HK-2 (cell line): ENCODE measurements at regions not wholly inside any gene's neighbourhood (a gene's known extent, or its start where the extent isn't known, plus 50 kb on each side); places are given as distances from the start of the nearest gene placed in this dataset.

Experiments
- DNase-seq: peaks from one replicate; pipeline ENCODE4 v3.0.0-alpha.2; 2018; ENCODE audit not compliant: unreplicated experiment

DNA sequence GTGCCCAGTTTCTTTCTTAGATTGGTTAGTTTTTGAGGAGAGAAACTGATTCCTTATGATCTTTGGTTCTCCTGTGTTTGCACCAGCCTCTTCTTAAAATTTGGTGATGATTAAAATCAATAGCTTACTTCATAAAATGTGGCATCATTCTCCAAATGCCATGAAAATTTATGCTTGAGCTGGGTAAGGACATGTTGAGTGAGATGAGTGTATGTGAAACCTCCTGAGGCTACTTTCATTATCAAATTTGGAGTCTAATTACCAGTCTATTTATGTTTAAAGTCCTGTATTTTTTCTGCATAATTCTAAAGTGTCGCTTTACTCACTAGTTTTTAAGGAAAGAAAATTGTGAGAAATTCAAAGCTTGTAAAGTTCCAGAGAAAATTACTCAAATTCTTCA, 102.1 kb downstream of the DIPK2A start:
- no peak for DNase-seq

DNA sequence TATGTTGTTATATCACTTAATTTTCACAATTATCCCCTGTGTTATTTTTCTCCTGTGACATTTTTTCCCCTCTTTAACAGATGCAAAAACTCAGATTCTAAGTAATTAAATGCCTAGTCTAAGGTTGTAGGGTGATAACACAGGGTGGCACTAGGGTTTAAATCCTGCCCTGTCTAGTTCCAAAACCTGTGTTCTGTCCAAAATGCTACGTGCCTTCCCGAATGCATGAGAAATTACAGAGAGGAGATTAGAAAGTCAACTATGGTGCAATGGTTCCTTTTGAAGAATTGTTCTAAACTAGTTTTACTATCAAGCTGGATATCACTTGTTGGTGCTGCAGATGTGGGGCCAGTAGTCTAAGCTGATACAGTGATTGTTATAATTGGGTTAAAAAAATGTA, 108.0 kb downstream of the DIPK2A start:
- DNase-seq = no peak

DNA sequence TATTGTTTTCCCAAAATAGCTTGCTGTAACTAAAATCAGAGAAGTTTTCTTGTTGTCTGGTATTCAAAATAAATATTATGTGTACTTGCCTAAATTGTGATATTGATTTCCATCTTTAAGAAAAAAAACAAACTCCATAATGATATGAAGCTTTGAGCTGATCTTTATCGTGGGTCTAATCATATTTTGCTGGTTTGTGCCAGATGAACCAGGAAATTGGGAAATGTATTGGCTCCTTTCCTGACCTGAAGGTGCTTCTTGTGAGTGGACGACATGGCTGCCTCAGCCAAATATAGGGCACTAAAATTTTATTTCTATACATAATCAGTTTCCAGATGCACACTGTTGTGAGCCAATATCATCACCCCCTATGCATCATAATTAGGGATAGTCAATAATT, 113.3 kb downstream of the DIPK2A start:
- DNase-seq = no peak

DNA sequence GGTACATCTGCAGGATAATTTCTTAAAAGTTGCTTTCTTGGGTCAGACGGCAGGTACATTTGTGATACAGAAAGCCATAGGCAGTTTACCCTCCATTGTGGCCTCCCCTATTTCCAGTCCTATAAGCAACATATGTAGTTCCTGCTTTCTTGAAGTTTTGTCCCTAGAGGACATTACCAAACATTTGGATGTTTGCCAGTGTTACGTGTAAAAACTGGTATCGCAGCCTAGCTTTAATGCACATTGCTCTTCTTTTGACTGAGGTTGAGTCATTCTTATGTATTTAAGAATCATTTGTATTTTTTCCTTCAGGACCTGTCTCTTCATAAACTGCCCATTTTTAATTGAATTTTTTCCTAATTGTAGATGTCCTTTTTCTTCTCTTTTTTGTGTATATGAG, 114.3 kb downstream of the DIPK2A start:
- no peak for DNase-seq

DNA sequence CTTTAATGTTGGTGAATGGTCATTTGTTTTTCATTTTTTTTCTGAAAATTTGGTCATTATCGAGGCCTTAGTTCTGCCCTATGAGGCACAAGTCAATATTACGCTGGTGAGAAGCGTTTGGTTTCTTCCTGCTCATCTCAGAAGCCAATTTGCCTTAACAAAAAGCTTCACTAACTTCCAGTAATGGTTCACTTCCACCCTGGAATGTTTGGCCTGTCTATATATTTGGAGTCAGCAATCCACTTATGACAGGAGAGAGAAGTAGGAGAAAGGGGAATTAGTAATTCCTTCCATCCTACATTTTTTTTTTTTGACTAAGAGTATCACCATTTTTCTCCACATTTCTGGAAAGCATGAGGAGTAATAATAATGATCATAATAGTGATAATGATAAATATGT, 124.4 kb downstream of the DIPK2A start:
- DNase-seq = no peak

DNA sequence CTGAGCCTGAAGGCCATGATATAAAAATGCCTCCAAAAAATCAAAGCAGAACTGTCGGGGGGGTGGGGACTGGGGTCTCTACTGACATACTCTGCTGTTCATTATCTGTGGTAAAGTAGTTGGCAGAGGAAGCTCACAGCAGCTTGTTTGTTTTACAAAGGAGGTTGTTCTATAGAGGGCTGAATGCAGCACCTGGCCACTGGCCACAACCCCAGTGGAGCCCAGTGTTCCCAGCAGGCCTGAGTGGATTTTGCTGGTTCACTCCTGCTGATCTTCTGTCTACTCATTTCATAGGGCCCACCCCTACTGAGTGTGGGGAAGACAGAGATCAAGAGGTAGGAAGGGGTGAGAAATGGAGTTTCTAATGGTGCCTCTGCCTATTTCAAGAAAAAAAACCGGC, 125.5 kb downstream of the DIPK2A start:
- DNase-seq = no peak

DNA sequence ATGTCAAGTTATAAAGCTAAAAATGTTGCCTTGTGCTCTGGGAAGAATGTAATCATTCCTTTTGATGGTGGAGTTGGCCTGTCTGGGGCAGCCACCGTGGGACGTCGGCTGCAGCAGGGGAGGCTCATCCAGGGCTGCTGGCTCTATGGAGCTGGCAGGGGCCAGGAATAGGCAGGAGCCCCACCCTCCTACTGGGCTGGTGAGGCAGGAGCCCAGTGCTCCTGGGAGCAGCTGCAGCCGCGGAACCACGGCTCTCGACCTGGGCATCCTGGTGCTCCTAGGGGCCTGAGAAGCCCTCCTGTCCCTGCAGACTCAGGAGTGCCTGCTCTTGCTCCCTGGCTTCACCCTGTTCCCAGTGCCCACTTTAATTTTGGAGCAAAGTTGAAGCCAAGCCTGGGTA, 127.1 kb downstream of the DIPK2A start:
- no peak for DNase-seq

DNA sequence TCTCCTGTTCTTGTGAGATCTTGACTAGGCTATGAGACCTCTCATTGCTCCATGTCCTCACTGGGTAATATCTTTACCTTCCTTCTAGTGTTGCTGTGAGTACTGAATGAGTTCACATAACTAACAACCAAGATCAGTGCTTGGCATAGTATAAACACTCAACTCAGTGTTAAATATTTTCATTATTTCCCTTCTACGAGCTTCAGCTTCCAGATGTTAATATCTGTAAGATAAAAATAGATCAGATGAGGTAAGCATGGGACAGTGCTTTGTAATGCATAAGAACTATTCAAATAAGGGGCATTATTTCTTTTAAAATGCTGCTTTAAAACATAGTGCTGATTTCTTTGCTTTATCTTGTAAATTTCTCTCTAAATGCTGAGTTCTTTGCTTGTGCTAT, 130.8 kb downstream of the DIPK2A start:
- DNase-seq = no peak

DNA sequence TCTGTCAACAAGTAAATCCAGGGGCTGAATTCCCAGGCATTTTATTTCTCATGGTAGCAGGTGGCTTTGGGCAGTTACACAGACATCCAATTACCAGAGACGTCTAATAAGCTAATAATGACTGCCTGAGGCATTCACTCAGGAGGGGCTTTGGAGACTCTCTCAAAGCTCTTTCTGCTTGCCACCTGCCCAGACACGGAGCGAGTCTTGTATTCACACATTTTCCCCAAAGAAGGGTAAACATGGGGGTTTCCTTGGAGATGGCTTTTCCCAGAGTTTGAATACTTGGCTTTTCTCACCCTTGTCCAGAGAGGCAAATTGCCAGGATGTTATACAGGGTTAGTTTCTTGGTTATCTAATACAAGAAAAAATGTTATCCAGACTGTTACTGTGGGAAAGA, 132.6 kb downstream of the DIPK2A start:
- DNase-seq = no peak

DNA sequence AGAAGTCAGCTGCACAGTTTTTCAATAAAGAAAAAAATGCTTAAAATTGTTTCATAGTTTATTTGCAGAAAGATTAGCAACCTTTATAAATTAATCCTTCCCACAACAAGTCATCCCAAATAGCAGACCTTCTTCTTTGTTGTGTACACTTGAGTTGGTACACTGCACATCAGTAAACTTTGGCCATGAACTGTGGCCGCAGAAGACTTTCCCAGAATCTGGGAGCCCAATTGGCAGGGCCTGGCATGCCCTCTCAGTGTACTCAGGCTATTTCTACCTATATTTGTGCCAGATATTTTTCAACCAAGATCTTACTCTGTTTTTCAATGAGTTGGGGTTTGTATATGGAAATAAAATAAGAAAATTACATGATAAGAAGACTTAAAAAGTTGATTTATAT, 133.1 kb downstream of the DIPK2A start:
- DNase-seq = no peak

DNA sequence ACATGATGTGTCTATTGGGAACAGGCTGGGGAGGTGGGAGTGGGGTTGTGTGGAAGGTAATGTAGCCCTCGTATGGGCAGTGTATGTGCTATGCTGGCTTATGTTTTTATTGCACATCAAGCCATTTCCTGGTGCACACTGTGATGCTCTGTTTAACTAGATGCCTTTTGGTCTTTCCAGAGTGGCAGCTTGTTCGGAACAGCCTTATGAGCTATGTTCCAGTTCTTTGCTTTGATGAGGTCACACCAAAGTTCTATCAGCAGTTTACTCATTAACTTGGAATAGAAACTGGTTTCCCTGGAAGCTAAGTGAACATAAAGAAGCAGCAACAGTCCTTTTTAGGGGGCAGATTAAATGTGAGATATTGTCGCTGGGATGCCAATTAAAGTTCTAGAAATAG, 133.9 kb downstream of the DIPK2A start:
- no peak for DNase-seq

DNA sequence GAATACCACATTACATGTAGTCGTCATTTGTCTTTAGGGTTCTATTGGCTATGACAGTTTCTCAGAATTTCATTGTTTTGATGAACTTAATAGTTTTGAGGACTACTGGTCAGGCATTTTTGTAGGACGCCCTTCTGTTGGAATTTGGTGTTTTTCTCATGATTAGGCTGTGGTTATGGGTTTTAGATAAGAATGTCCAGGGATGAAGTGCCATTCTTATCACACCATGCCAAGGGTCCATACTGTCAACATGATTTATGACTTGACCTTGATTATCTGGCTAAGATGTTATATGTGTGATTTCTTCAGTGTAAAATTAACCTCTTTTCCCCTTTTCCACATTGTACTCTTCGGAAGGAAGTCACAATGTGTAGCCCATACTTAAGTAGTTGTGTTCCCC, 135.3 kb downstream of the DIPK2A start:
- DNase-seq = no peak

DNA sequence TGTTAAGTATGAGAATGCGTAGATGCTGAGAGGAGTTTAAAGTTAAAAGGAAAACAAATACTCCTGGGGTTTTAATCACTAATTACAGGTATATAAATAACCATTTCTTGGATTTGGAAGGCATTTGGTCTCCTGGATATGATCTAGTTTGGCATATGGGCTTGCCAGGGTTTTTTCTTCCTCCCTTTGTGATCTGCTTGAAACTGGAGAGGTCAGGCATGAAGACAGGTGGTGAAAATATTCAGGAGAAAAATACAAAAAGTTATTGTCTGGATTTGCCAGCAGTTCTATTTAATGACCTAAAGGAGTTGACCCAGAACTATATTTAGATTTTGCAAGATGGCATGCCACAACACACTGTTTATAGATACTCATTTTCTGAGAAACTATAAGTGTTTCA, 136.3 kb downstream of the DIPK2A start:
- no peak for DNase-seq

DNA sequence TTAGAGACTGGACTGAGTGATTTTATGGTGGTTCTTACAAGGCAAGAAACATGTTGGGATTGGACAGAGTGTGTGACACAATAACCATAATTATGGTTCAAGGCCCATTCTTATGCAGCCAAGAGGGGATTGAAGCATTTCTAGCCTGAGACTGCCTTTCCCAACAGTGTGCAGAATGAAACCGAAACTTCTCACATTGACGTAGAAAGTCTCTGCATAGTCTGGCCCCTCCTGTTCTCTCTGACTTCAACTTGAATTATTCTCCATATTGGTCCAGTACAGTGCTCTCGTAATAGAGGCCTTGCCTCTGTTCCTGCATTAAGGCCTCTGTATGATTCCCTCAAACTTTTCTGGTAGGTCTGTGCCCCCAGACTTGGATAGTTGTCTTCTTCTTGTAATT, 138.3 kb downstream of the DIPK2A start:
- no peak for DNase-seq

DNA sequence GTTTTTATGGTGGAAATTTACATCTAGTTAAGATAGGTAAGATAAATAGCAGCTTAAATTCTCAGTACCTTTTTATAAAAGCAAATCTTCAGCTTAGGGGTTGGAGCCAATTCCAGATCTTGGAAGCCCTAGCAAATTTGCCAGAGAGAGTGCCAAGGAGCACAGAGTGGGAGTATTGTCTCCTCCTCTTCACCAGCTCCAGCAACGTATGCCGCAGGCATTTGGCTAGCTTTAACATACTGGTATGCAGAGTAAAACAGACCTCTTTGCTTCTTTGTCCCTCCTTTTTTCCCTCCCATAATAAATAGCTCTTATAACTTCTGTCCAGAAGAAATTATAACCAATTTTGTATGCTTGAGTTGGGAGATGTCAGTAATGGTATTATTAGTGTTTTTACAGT, 140.4 kb downstream of the DIPK2A start:
- DNase-seq = no peak

DNA sequence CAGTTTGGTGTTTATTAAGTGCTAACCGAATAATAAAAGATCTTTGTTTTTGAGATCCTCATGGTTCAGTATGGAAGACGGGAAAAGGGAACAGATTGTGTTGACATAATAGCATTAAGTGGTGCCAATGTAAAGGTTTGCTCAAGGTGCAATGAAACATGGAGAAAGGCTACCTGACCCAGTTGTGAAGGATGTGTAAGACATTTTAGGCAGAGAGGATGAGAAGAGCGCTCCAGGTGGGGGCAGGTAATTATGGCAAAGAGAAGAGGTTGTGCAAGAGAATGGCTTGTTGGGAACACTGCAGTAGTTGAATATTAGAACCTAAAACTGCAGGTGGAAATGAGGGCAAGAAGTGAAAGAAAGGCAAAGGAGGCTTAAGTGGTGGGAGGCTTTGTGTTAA, 140.8 kb downstream of the DIPK2A start:
- DNase-seq = no peak

DNA sequence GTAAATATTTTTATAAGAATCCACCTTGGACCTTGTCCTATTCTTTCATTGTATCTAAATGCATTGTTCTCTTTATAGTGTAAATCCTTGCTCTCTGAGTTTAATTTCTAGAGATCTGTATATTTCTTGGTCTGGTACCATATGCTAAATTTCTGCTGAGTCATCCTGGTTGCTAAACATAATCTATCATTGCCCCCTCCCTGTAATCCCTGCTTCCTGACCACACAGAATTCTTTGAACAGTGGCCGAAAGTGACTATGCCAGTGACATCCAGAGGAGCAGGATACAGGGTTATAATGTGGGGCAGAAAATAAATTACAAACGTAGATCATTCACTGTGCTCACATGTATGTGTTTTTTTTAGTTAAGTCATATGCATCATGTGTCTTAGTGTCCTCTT, 143.1 kb downstream of the DIPK2A start:
- DNase-seq = no peak

DNA sequence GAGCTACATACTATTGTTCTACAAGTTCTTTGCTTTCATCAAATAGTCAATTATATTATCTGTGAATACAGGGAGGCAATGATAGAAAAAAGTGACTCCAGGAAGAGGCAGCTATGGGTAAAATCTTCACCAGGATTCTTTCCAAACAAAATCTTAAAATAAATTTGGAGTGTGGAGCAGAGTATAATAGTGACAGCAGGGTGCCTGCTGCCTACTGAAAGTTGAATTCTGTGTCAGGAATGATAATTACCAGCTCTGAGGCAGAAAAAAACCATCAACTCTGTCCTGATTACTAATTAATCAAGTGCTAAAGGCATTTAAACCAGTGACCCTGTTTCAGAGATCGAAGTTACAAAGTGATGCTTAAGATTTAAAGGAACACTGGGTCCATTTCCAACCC, 148.0 kb downstream of the DIPK2A start:
- DNase-seq = no peak

DNA sequence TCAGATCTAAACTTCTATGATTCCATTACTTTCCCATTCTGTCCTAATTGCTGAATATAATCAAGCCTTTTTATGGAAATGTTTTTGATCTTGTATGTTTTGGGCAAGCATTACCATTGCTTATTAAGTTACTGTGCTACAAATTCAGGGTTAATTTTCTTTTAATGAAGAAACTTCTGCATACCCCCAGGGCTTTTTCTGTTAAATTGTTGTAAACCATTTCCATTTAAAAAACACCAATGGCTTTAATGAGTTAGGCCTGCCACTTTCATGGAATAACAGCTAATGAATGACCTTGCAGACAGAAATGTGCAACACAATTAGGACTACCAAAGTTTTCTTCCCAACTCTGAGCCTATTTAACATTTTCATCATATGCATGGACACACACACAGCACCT, 150.0 kb downstream of the DIPK2A start:
- DNase-seq = no peak

DNA sequence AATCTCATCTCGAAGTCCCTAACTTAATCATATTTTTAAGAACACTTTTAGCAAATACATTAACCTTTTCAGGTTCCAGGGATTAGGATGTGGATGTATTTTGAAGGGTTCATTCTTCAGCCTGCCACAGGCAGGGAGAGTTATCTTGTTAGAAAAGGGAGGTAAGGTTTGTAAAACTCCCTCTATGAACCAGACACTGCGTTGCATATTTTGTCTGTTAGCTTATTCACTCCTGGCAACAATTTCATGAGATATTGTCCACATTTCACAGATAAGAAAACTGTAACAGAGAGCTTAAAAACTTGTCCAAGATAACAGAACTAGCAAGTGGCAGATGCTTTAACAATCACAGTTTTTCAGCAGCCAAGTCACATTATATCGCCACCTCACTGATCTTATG, 155.4 kb downstream of the DIPK2A start:
- DNase-seq = no peak

DNA sequence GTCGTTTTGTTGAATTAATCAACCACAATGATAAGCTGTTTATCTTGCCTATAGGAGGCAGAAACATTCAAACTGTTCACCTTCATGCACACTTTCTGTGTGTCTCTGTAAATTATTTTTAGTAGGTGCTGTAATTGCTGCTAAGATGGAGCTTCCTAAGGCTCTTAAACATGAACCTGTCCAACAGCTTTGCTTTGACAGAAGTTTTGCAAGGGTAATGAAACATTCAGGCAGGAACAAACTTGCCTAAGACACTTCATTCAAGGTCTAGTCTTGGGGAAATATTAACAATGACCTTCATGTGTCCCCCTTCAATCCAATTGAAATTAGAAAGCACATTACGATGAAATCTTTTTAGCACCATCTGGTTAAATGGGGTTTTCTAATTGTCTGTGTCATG, 156.1 kb downstream of the DIPK2A start:
- DNase-seq = no peak

DNA sequence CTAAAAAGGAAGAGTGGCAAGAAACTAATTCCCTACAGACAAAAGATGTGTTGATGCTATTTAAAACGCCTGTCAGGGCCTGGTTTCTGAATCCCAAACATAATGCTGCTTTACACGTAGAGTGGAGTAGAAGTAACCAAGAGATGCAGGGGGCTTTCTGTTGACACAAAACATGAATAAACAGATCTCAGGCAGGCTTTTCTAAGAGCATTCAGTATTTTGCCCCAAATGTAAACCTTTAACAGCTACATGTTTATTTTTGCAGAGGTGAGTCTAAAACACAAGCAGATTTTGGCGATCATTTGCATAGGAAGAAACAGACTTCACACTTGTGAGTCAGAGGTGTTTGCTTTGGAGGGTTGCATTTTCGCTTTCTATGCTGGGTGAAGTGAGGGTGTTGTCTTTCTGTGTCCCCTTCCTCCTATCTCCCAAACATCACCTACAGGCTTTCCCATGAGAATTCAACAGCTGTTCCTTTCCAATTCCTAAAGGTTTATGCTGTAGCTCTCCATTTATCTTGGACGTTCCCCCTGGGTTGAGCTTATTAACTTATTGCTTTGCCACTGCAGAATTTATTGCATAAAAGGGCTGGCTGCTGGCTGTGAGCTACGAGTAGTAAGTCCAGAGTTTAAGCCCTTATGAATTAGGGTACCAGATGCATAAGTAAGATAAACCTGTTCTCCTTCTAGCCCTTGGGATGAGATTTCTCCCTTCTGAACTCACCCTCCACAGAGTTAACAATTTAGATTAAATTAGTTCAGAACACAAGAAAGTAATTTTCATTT, 156.7 kb downstream of the DIPK2A start:
- no peak for DNase-seq

DNA sequence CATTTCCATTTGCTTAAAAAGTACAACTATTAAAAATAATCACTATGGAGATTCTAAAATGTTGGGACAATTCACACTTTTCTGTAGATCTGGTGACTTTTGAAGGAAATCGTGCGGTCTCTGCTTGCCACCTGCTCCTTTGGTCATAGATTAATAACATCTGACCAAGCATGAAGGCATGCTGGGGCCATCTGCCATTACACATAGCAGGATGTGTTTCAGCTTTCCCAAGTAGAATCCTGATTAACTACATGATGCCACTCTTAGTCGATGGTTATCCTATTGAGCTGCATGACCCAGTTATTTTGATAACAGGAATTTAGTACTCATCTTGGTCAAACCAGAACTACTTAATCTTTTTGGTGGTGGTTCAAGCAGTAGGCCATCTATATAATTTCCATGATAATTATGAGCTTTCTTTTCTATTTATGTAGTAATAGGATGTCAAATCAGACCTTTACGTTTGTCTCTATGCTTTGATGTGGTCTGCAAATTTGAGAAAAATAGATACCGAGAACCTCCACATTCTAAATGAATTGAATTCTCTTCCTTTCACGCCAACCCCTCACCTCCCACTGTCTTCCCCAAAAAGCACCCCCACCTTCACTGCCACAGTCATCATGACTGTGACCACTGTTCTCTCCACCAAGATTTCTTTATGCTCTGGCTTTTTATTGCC, 158.1 kb downstream of the DIPK2A start:
- DNase-seq = no peak

DNA sequence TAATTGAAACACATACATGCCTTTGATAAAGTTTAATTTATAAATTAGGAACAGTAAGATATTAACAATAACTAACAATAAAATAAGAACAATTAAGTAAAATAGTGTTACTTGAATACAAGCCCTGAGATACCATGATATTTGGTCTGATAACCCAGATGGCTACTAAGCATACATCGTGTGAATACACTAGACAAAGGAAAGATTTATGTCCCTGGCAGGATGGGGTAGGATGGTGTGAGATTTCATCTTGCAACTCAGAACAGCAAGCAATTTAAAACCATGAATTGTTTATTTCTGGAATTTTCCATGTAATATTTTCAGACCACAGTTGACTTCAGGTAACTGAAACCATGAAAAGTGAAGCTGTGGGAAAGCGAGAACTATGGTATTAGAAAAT, 169.5 kb downstream of the DIPK2A start:
- no peak for DNase-seq
